ES-I3 (cell line): ENCODE measurements at regions not wholly inside any gene's neighbourhood (a gene's known extent, or its start where the extent isn't known, plus 50 kb on each side); places are given as distances from the start of the nearest gene placed in this dataset.
A peak's percentile ranks its signal among the peaks of the same experiment; 100 is the strongest.

Experiments used
- H3K36me3 ChIP-seq: 2 replicates; pipeline ENCODE4 v1.6.1; 2013; ENCODE audit warnings: mild to moderate bottlenecking, low read length, control low read depth, moderate library complexity; ENCODE audit not compliant: insufficient read depth
- H3K4me1 ChIP-seq: 2 replicates; pipeline ENCODE4 v1.6.1; 2013; ENCODE audit warnings: mild to moderate bottlenecking, control low read depth, low read length; ENCODE audit not compliant: insufficient read depth
- H3K9ac ChIP-seq: 2 replicates; pipeline ENCODE4 v1.6.1; 2013; ENCODE audit warnings: low read depth, mild to moderate bottlenecking, low read length, moderate library complexity
- H3K9me3 ChIP-seq: 2 replicates; pipeline ENCODE4 v1.6.1; 2013; ENCODE audit warnings: mild to moderate bottlenecking, low read length, moderate library complexity; ENCODE audit not compliant: control insufficient read depth, insufficient read depth

DNA sequence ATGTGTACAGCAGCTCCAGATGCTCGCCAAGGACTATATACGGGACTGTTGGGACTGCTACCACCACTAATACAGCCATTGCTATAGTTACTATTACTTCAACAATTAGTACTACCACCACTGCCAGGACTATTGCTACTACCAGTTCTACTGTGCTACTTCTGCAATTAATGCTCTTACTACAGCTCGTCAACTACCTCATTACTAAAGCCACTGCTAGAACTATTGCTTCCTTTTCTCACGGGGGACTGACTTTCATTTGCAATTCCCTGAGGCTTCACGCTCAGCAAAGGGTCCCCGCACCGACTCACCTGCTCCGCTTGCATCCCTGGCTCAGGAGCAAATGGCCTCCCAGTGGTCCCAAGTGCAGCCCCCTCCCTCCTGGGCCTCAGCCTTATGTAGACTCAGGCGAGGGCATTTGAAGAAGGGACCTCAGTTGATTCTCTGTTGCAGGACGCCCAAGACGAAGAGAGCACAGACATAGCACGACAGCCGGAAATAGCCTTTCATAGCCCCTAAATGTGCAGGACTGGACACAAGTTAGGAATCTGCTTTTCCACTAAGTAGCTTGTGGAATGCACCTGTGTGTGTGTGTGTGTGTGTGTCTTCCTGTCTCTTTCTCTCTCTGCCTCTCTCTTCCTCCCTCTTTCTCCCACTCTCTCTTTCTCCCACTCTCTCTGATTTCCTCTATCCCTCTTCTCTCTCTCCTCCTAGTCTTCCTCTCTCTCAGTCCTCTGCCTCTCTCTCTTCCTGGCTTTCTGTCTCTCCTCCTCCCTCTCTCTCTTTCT is 294.8 kb downstream of the ASMT start:
- H3K9ac ChIP-seq, result no peak overlapping the region
- no peaks in the 10 kb centered on the region for H3K9me3 ChIP-seq
- no peaks in the 10 kb centered on the region for H3K36me3 ChIP-seq
- H3K4me1 ChIP-seq, result peaks cover 6% of the 10 kb centered on the region

GRCh38 chrX:1910207-1910470 is 295.3 kb downstream of the ASMT start:
- Histone ChIP-seq H3K9me3 (no peaks in the 10 kb centered on the region), H3K4me1 (peaks cover 6% of the 10 kb centered on the region)

DNA sequence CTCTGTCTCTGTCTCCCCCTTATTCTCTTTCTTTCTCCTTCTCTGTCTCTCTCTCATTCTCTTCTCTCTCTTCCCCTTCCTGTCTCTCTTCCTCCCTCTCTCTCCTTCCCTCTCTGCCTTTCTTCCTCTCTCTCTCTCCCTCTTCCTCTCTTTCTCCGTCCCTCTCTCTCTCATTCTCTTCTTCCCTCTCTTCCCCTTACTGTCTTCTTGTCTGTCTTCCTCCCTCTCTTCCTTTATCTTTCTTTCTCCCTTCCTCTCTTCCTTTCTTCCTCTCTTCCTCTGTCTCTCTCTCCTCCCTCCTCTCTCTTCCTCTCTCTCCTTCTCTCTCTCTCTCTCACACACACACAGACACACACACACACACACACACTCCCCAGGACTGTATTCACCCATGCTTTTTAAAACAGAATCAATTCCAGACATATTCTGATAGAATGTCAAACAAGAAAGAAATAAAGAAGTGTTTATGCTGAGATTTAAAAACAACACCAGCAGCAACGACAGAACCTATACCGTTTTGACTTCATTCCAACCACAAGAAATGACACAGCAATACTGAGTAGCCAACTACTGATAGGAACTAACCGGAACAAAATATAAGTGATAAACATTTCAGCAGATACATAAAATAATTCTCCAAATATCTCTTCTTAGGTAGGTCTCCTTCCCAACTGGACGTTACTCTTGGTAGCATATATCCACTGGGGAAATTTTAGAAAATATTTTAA is 296.7 kb downstream of the ASMT start:
- Histone ChIP-seq H3K9me3 (no peaks in the 10 kb centered on the region), H3K9ac (no peak overlapping the region), H3K4me1 (peaks cover 6% of the 10 kb centered on the region), H3K36me3 (no peaks in the 10 kb centered on the region)

More at GRCh38 chrX:1910207-1910470, 295.3 kb downstream of the ASMT start:
- no peak overlapping the region for H3K9ac ChIP-seq
- no peaks in the 10 kb centered on the region for H3K36me3 ChIP-seq

DNA sequence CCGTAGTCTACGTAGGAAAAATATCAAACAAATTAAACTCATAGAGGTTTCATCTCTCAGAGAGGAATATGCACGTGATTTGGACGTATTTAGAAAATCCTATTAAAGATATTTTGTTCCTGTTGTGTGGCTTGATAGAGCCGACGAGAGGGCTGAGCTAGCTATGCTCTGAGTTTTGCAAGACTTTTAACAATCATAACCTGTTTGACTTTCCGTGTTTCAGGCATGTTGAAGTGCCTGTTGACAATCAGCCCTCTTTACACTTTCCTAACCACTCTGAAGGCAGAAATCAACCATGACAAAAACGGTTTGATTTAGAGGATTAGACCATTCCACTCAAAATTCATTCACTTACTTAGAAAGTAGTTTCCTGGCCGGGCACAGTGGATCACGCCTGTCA is 297.3 kb downstream of the ASMT start:
- H3K36me3 ChIP-seq, result no peaks in the 10 kb centered on the region
- no peaks in the 10 kb centered on the region for H3K9me3 ChIP-seq
- peaks cover 6% of the 10 kb centered on the region for H3K4me1 ChIP-seq

GRCh38 chrX:1914606-1915365 is 299.9 kb downstream of the ASMT start:
- H3K36me3 ChIP-seq, result no peaks in the 10 kb centered on the region
- peaks cover 4% of the 10 kb centered on the region for H3K4me1 ChIP-seq
- no peak overlapping the region for H3K9ac ChIP-seq
- no peaks in the 10 kb centered on the region for H3K9me3 ChIP-seq

More for the DNA sequence above, 297.3 kb downstream of the ASMT start:
- no peak overlapping the region for H3K9ac ChIP-seq

DNA sequence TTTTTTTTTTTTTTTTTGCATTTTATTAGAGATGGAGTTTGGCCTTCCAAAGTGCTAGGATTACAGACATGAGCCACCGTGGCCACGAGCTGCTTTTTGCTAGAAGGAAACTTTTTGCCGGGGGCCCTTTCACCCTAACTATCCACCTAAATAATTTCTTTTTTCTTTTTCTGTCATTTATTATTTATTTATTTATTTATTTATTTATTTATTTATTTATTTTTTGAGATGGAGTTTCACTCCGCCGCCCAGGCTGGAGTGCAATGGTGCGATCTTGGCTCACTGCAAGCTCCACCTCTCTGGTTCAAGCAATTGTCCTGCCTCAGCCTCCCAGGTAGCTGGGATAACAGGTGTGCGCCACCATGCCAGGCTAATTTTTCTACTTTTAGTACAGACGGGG is 303.9 kb downstream of the ASMT start:
- H3K9ac ChIP-seq, result no peak overlapping the region
- H3K36me3 ChIP-seq, result no peaks in the 10 kb centered on the region
- H3K4me1 ChIP-seq, result no peaks in the 10 kb centered on the region; the same call in none of the 2 replicates
- H3K9me3 ChIP-seq, result no peaks in the 10 kb centered on the region

DNA sequence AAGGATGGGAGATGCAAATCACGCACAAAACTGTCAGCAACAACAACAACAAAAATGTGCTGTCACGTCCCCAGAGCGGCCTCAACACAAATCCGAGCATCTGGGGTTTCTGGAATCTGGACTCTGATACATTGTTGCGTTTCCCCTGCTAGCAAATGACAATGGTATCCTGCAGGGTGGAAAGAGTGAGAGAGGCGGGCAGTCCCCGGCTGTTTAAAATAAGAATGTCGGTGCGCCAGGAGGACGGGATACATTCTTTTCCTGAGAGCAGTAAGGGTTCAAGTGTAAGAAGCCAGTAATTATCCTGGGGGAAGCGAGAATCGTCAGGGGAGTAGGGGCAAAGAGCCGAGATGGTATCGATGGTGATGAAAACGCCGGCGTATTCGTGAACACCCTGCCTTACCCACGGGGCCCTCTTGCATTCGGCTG is 310.2 kb downstream of the ASMT start:
- Histone ChIP-seq H3K4me1 (no peaks in the 10 kb centered on the region; the same call in 1 of the 2 replicates), H3K9ac (peak overlapping the region; percentile 11; the same call in 1 of the 2 replicates), H3K36me3 (no peaks in the 10 kb centered on the region), H3K9me3 (no peaks in the 10 kb centered on the region)

DNA sequence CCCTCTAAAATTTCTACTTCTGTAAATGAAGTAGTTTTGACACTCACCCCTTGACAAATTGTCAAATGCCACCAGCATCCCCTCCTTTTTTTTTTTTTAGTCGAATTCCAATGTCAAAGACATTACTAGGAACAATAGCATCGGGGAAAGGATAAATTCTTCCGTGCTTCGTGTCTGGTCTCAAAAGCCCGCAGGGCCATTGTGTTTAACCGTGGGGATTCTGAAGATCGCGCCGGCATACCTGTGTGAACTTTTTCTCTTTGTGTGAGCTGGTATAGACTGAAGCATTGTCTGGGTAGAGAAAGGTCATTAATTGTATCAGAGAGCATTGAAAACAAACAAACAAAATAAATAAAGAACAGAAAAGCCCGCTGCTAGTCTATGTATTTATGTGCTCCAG is 313.9 kb downstream of the ASMT start:
- no peaks in the 10 kb centered on the region for H3K9me3 ChIP-seq
- no peaks in the 10 kb centered on the region for H3K36me3 ChIP-seq
- H3K4me1 ChIP-seq, result no peaks in the 10 kb centered on the region; the same call in 1 of the 2 replicates
- H3K9ac ChIP-seq, result no peak overlapping the region

DNA sequence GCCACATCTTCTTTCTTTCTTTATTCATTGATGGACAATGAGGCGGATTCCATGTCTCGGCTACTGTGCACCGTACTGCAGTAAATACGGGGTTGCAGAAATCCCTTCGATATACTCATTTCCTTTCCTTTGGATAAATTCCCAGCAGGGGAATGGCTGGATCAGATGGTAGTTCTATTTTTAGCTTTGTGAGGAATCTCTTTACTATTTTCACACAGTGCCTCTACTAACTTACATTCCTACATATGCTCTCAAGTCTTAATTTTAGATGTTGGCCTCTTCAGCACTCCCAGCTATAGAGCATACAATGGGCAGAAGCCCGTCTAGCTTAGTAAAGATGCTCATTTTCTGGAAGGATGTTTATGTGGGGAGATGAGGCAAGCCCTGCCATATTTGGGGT is 317.4 kb downstream of the ASMT start:
- Histone ChIP-seq H3K9ac (no peak overlapping the region), H3K36me3 (no peaks in the 10 kb centered on the region), H3K9me3 (no peaks in the 10 kb centered on the region), H3K4me1 (no peaks in the 10 kb centered on the region)

DNA sequence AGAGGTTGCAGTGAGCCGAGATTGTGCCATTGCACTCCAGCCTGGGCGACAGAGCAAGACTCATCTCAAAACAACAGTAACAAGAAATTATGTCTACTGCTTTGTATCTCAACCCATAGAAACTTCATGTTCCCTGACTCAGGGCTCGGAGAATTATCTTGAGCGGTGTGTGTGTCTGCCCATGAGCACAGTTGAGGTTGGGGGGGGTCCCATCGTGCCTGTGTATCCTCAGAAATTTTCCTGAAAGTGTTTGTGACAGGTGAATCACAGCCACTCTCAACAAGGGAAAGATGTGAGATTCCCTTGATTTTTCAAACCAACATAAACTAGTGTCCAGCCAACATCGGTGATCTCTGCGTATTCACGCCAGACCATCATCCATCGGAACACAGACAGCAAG is 319.1 kb downstream of the ASMT start:
- Histone ChIP-seq H3K9me3 (no peaks in the 10 kb centered on the region; the same call in 1 of the 2 replicates), H3K36me3 (no peaks in the 10 kb centered on the region), H3K9ac (no peak overlapping the region), H3K4me1 (no peaks in the 10 kb centered on the region)

DNA sequence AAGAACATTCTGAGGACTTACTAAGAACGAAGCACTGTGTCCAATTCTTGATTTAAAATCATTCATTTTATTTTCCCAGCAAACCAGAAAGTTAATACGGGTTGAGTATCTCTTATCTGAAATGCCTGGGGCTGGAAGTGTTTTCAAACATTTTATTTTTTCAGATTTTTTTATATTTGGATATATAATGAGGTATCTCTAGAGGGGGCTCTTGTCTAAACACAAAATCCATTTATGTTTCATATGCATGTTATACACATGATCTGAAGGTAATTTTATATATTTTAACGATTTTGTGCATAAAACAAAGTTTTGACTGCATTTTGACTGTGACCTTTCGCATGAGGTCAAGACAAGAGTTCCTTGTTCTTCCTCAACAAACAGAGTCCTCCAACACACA is 320.9 kb downstream of the ASMT start:
- no peaks in the 10 kb centered on the region for H3K4me1 ChIP-seq
- H3K9me3 ChIP-seq, result no peaks in the 10 kb centered on the region; the same call in 1 of the 2 replicates
- H3K9ac ChIP-seq, result no peak overlapping the region
- no peaks in the 10 kb centered on the region for H3K36me3 ChIP-seq

GRCh38 chrX:1938190-1938589 is 323.3 kb downstream of the ASMT start:
- Histone ChIP-seq H3K4me1 (no peaks in the 10 kb centered on the region), H3K9ac (no peak overlapping the region), H3K9me3 (no peaks in the 10 kb centered on the region; the same call in 1 of the 2 replicates), H3K36me3 (no peaks in the 10 kb centered on the region)

GRCh38 chrX:1941321-1941720 is 326.5 kb downstream of the ASMT start:
- Histone ChIP-seq H3K9me3 (no peaks in the 10 kb centered on the region; the same call in 1 of the 2 replicates), H3K4me1 (no peaks in the 10 kb centered on the region), H3K36me3 (no peaks in the 10 kb centered on the region), H3K9ac (no peak overlapping the region)

- no peak overlapping the region for H3K9ac ChIP-seq
- no peaks in the 10 kb centered on the region for H3K9me3 ChIP-seq
- H3K36me3 ChIP-seq, result no peaks in the 10 kb centered on the region
- H3K4me1 ChIP-seq, result no peaks in the 10 kb centered on the region
Observed at GRCh38 chrX:1945879-1946278, 331.0 kb downstream of the ASMT start.
